ENCODE measurements at regions not wholly inside any gene's neighbourhood (a gene's known extent, or its start where the extent isn't known, plus 50 kb on each side); places are given as distances from the start of the nearest gene placed in this dataset.

- Mint-ChIP-seq H3K36me3 (no peaks in the 10 kb centered on the region), H3K4me1 (no peaks in the 10 kb centered on the region), H3K27ac (no peak overlapping the region), H3K27me3 (ENCODE audit: low read depth in 2 of 2) (peaks cover 0 to 10% of the 10 kb centered on the region in 2 donors), H3K4me3 (no peak overlapping the region), H3K9me3 (no peaks in the 10 kb centered on the region)
- intact Hi-C loops (cut with micrococcal nuclease) = no loop called here
- ATAC-seq (no peak), DNase-seq (no peak)
- TF ChIP-seq CTCF (IDR thresholded peaks at IDR 0.05) = no peak
- Histone ChIP-seq H3K36me3 (ENCODE audit: control insufficient read depth, insufficient read depth, low read length) (no peaks in the 10 kb centered on the region), H3K4me1 (ENCODE audit: control insufficient read depth, insufficient read depth, low read length) (no peaks in the 10 kb centered on the region), H3K27me3 (ENCODE audit: control insufficient read depth, insufficient read depth, low read length) (no peaks in the 10 kb centered on the region), H3K27ac (ENCODE audit: low read length) (no peak overlapping the region), H3K9me3 (ENCODE audit: control insufficient read depth, insufficient read depth, low read length) (no peaks in the 10 kb centered on the region), H3K4me3 (ENCODE audit: low read length) (no peak overlapping the region)
- 79% methylated on average over 1 of the region's 1 CpG for WGBS (ENCODE audit: insufficient coverage)
Measured at GRCh38 chr16:25478476-25478875, 213.3 kb upstream of the HS3ST4 start.

GRCh38 chr16:25464058-25464457 is 206.4 kb upstream of the ZKSCAN2 start:
- Histone ChIP-seq H3K36me3 (ENCODE audit: control insufficient read depth, insufficient read depth, low read length) (no peaks in the 10 kb centered on the region), H3K27ac (ENCODE audit: low read length) (no peak overlapping the region), H3K9me3 (ENCODE audit: control insufficient read depth, insufficient read depth, low read length) (no peaks in the 10 kb centered on the region), H3K4me1 (ENCODE audit: control insufficient read depth, insufficient read depth, low read length) (no peaks in the 10 kb centered on the region), H3K4me3 (ENCODE audit: low read length) (no peak overlapping the region), H3K27me3 (ENCODE audit: control insufficient read depth, insufficient read depth, low read length) (no peaks in the 10 kb centered on the region)
- no peak overlapping the region for H3K27ac Mint-ChIP-seq
- no peaks in the 10 kb centered on the region for H3K36me3 Mint-ChIP-seq
- H3K4me1 Mint-ChIP-seq = no peaks in the 10 kb centered on the region
- intact Hi-C loops (cut with micrococcal nuclease) = no loop called here
- no peak for TF ChIP-seq CTCF (IDR thresholded peaks at IDR 0.05)
- H3K9me3 Mint-ChIP-seq = no peaks in the 10 kb centered on the region
- no peak overlapping the region for H3K4me3 Mint-ChIP-seq
- H3K27me3 Mint-ChIP-seq (ENCODE audit: low read depth in 2 of 2) = peaks cover 6 to 8% of the 10 kb centered on the region in 2 donors
- 71% methylated on average over 2 of the region's 2 CpGs for WGBS (ENCODE audit: insufficient coverage)
- DNase-seq (no peak), ATAC-seq (no peak)

GRCh38 chr16:25449802-25450201 is 192.2 kb upstream of the ZKSCAN2 start:
- TF ChIP-seq CTCF (IDR thresholded peaks at IDR 0.05) = no peak
- intact Hi-C loops (cut with micrococcal nuclease) = no loop called here
- 79% methylated on average over 1 of the region's 2 CpGs for WGBS (ENCODE audit: insufficient coverage)
- Mint-ChIP-seq H3K27ac (no peak overlapping the region), H3K27me3 (ENCODE audit: low read depth in 2 of 2) (peaks cover 3 to 12% of the 10 kb centered on the region in 2 donors), H3K4me3 (no peak overlapping the region), H3K36me3 (no peaks in the 10 kb centered on the region), H3K4me1 (no peaks in the 10 kb centered on the region), H3K9me3 (peaks cover 0 to 6% of the 10 kb centered on the region in 2 donors)
- ATAC-seq (no peak), DNase-seq (no peak)
- no peaks in the 10 kb centered on the region for H3K9me3 ChIP-seq (ENCODE audit: control insufficient read depth, insufficient read depth, low read length)
- H3K4me1 ChIP-seq (ENCODE audit: control insufficient read depth, insufficient read depth, low read length) = no peaks in the 10 kb centered on the region
- H3K4me3 ChIP-seq (ENCODE audit: low read length) = no peak overlapping the region
- H3K27ac ChIP-seq (ENCODE audit: low read length) = no peak overlapping the region
- no peaks in the 10 kb centered on the region for H3K27me3 ChIP-seq (ENCODE audit: control insufficient read depth, insufficient read depth, low read length)
- no peaks in the 10 kb centered on the region for H3K36me3 ChIP-seq (ENCODE audit: control insufficient read depth, insufficient read depth, low read length)

GRCh38 chr16:25443994-25444393 is 186.3 kb upstream of the ZKSCAN2 start:
- no peak for TF ChIP-seq CTCF (IDR thresholded peaks at IDR 0.05)
- intact Hi-C loops (cut with micrococcal nuclease) = no loop called here
- Histone ChIP-seq H3K9me3 (ENCODE audit: control insufficient read depth, insufficient read depth, low read length) (no peaks in the 10 kb centered on the region), H3K4me1 (ENCODE audit: control insufficient read depth, insufficient read depth, low read length) (no peaks in the 10 kb centered on the region), H3K27me3 (ENCODE audit: control insufficient read depth, insufficient read depth, low read length) (no peaks in the 10 kb centered on the region), H3K27ac (ENCODE audit: low read length) (no peak overlapping the region), H3K4me3 (ENCODE audit: low read length) (no peak overlapping the region), H3K36me3 (ENCODE audit: control insufficient read depth, insufficient read depth, low read length) (no peaks in the 10 kb centered on the region)
- Mint-ChIP-seq H3K4me3 (no peak overlapping the region), H3K27ac (no peak overlapping the region), H3K9me3 (peaks cover 0 to 4% of the 10 kb centered on the region in 2 donors), H3K4me1 (no peaks in the 10 kb centered on the region), H3K27me3 (ENCODE audit: low read depth in 2 of 2) (peaks cover 2 to 36% of the 10 kb centered on the region in 2 donors), H3K36me3 (no peaks in the 10 kb centered on the region)
- ATAC-seq (no peak), DNase-seq (no peak)
- 67% methylated on average over 4 of the region's 4 CpGs for WGBS (ENCODE audit: insufficient coverage)

All from natural killer cell (primary cell).